MG63 (cell line): ENCODE measurements at regions not wholly inside any gene's neighbourhood (a gene's known extent, or its start where the extent isn't known, plus 50 kb on each side); places are given as distances from the start of the nearest gene placed in this dataset.

Experiments
- DNase-seq: peaks from one replicate; pipeline ENCODE4 v3.0.0-alpha.2; 2020
- H3K27me3 ChIP-seq: fragments of 250-450 bp; sonication (Bioruptor Pico); 2 replicates; pipeline ENCODE4 v1.5.1; 2020; ENCODE audit warnings: mild to moderate bottlenecking, moderate library complexity
- H3K36me3 ChIP-seq: fragments of 250-450 bp; sonication (Bioruptor Pico); 2 replicates; pipeline ENCODE4 v1.5.1; 2020; ENCODE audit warnings: mild to moderate bottlenecking, moderate library complexity
- H3K4me3 ChIP-seq: fragments of 250-450 bp; sonication (Bioruptor Pico); 2 replicates; pipeline ENCODE4 v1.5.1; 2020; ENCODE audit warnings: mild to moderate bottlenecking, moderate library complexity
- H3K9me3 ChIP-seq: fragments of 250-450 bp; sonication (Bioruptor Pico); 2 replicates; pipeline ENCODE4 v1.5.1; 2020; ENCODE audit warnings: mild to moderate bottlenecking, moderate library complexity

GRCh38 chr14:80388980-80389711, 177.8 kb upstream of the DIO2 start:
- Histone ChIP-seq H3K36me3 (no peaks in the 10 kb centered on the region), H3K27me3 (no peaks in the 10 kb centered on the region), H3K9me3 (no peaks in the 10 kb centered on the region), H3K4me3 (no peak overlapping the region)
- peak; percentile 3 for DNase-seq

GRCh38 chr14:80387563-80387981, 176.3 kb upstream of the DIO2 start:
- no peak overlapping the region for H3K4me3 ChIP-seq
- no peaks in the 10 kb centered on the region for H3K9me3 ChIP-seq
- no peaks in the 10 kb centered on the region for H3K36me3 ChIP-seq
- no peaks in the 10 kb centered on the region for H3K27me3 ChIP-seq
- DNase-seq, result no peak

- Histone ChIP-seq H3K4me3 (no peak overlapping the region), H3K36me3 (no peaks in the 10 kb centered on the region), H3K27me3 (no peaks in the 10 kb centered on the region), H3K9me3 (no peaks in the 10 kb centered on the region)
- DNase-seq, result no peak
These were observed 174.0 kb upstream of the DIO2 start for GRCh38 chr14:80385336-80385735.

- Histone ChIP-seq H3K27me3 (no peaks in the 10 kb centered on the region), H3K9me3 (no peaks in the 10 kb centered on the region)
- no peak for DNase-seq
These were observed 171.9 kb upstream of the DIO2 start for GRCh38 chr14:80383223-80383622.

GRCh38 chr14:80381807-80382363, 170.6 kb upstream of the DIO2 start:
- no peaks in the 10 kb centered on the region for H3K9me3 ChIP-seq
- no peak overlapping the region for H3K4me3 ChIP-seq
- no peaks in the 10 kb centered on the region for H3K27me3 ChIP-seq
- no peaks in the 10 kb centered on the region for H3K36me3 ChIP-seq
- no peak for DNase-seq

More at GRCh38 chr14:80383223-80383622, 171.9 kb upstream of the DIO2 start:
- H3K4me3 ChIP-seq, result no peak overlapping the region
- H3K36me3 ChIP-seq, result no peaks in the 10 kb centered on the region

GRCh38 chr14:80379035-80379434, 167.7 kb upstream of the DIO2 start:
- H3K4me3 ChIP-seq, result no peak overlapping the region
- no peak for DNase-seq
- H3K27me3 ChIP-seq, result no peaks in the 10 kb centered on the region
- no peaks in the 10 kb centered on the region for H3K36me3 ChIP-seq
- H3K9me3 ChIP-seq, result no peaks in the 10 kb centered on the region

GRCh38 chr14:80378084-80378690, 166.9 kb upstream of the DIO2 start:
- no peak overlapping the region for H3K4me3 ChIP-seq
- no peaks in the 10 kb centered on the region for H3K36me3 ChIP-seq
- no peak for DNase-seq
- no peaks in the 10 kb centered on the region for H3K9me3 ChIP-seq
- H3K27me3 ChIP-seq, result no peaks in the 10 kb centered on the region

GRCh38 chr14:80364816-80365215, 153.5 kb upstream of the DIO2 start:
- Histone ChIP-seq H3K4me3 (no peak overlapping the region), H3K9me3 (no peaks in the 10 kb centered on the region), H3K27me3 (no peaks in the 10 kb centered on the region), H3K36me3 (no peaks in the 10 kb centered on the region)
- no peak for DNase-seq

- no peak overlapping the region for H3K4me3 ChIP-seq
- no peaks in the 10 kb centered on the region for H3K9me3 ChIP-seq
- DNase-seq, result no peak
- H3K36me3 ChIP-seq, result no peaks in the 10 kb centered on the region
- H3K27me3 ChIP-seq, result no peaks in the 10 kb centered on the region
These were observed 153.0 kb upstream of the DIO2 start for GRCh38 chr14:80364274-80364673.

GRCh38 chr14:80358112-80358511, 146.8 kb upstream of the DIO2 start:
- DNase-seq, result no peak
- Histone ChIP-seq H3K27me3 (no peaks in the 10 kb centered on the region), H3K9me3 (no peaks in the 10 kb centered on the region), H3K4me3 (no peak overlapping the region), H3K36me3 (no peaks in the 10 kb centered on the region)

GRCh38 chr14:80356413-80356812, 145.1 kb upstream of the DIO2 start:
- Histone ChIP-seq H3K27me3 (no peaks in the 10 kb centered on the region), H3K4me3 (no peak overlapping the region), H3K36me3 (no peaks in the 10 kb centered on the region), H3K9me3 (no peaks in the 10 kb centered on the region)
- no peak for DNase-seq

GRCh38 chr14:80354860-80355581, 143.7 kb upstream of the DIO2 start:
- Histone ChIP-seq H3K36me3 (no peaks in the 10 kb centered on the region), H3K27me3 (no peaks in the 10 kb centered on the region), H3K4me3 (no peak overlapping the region), H3K9me3 (no peaks in the 10 kb centered on the region)
- DNase-seq, result no peak

GRCh38 chr14:80352471-80352870, 141.2 kb upstream of the DIO2 start:
- Histone ChIP-seq H3K27me3 (no peaks in the 10 kb centered on the region), H3K9me3 (no peaks in the 10 kb centered on the region), H3K4me3 (no peak overlapping the region), H3K36me3 (no peaks in the 10 kb centered on the region)
- no peak for DNase-seq

GRCh38 chr14:80350707-80351106, 139.4 kb upstream of the DIO2 start:
- no peaks in the 10 kb centered on the region for H3K27me3 ChIP-seq
- no peaks in the 10 kb centered on the region for H3K9me3 ChIP-seq
- DNase-seq, result no peak
- H3K4me3 ChIP-seq, result no peak overlapping the region
- no peaks in the 10 kb centered on the region for H3K36me3 ChIP-seq

GRCh38 chr14:80346395-80346794, 135.1 kb upstream of the DIO2 start:
- Histone ChIP-seq H3K4me3 (no peak overlapping the region), H3K27me3 (no peaks in the 10 kb centered on the region), H3K36me3 (no peaks in the 10 kb centered on the region), H3K9me3 (no peaks in the 10 kb centered on the region)
- DNase-seq, result no peak

GRCh38 chr14:80344208-80344607, 132.9 kb upstream of the DIO2 start:
- Histone ChIP-seq H3K27me3 (no peaks in the 10 kb centered on the region), H3K9me3 (no peaks in the 10 kb centered on the region), H3K4me3 (no peak overlapping the region), H3K36me3 (no peaks in the 10 kb centered on the region)
- no peak for DNase-seq

GRCh38 chr14:80336608-80337106, 125.4 kb upstream of the DIO2 start:
- H3K9me3 ChIP-seq, result no peaks in the 10 kb centered on the region
- H3K36me3 ChIP-seq, result no peaks in the 10 kb centered on the region
- no peaks in the 10 kb centered on the region for H3K27me3 ChIP-seq
- DNase-seq, result no peak
- no peak overlapping the region for H3K4me3 ChIP-seq
